ENCODE measurements at regions not wholly inside any gene's neighbourhood (a gene's known extent, or its start where the extent isn't known, plus 50 kb on each side); places are given as distances from the start of the nearest gene placed in this dataset.

GRCh38 chr11:69358398-69359020 is 64.6 kb downstream of the MYEOV start:
- no peak overlapping the region for H3K4me2 ChIP-seq
- H3K27ac ChIP-seq: no peak overlapping the region
- H3K27me3 ChIP-seq: no peaks in the 10 kb centered on the region
- no peak overlapping the region for H3K9ac ChIP-seq
- Mint-ChIP-seq H3K4me1 (no peaks in the 10 kb centered on the region), H3K27me3 (ENCODE audit: insufficient read depth, low read depth) (peaks cover 7% of the 10 kb centered on the region), H3K36me3 (no peaks in the 10 kb centered on the region), H3K27ac (peak overlapping the region; percentile 54), H3K4me3 (no peak overlapping the region), H3K9me3 (peaks cover 7% of the 10 kb centered on the region)
- no peak overlapping the region for H2AFZ ChIP-seq (replicated peaks)
- H3F3A ChIP-seq (ENCODE audit: low read depth): no peaks in the 10 kb centered on the region
- H3K9me3 ChIP-seq (ENCODE audit: low read depth): peaks cover 6% of the 10 kb centered on the region
- no peaks in the 10 kb centered on the region for H3K36me3 ChIP-seq
- no peaks in the 10 kb centered on the region for H3K79me2 ChIP-seq (ENCODE audit: low read depth)
- no peak for DNase-seq (ENCODE audit: low spot score)
- no peaks in the 10 kb centered on the region for H3K4me1 ChIP-seq
- H4K20me1 ChIP-seq (ENCODE audit: low read depth): no peaks in the 10 kb centered on the region
- no peak overlapping the region for H3K4me3 ChIP-seq
- TF ChIP-seq CTCF (IDR thresholded peaks at IDR 0.05) (no peak), EZH2phosphoT487 (IDR thresholded peaks at IDR 0.05) (no peak), EZH2 (IDR thresholded peaks at IDR 0.05) (no peak)

DNA sequence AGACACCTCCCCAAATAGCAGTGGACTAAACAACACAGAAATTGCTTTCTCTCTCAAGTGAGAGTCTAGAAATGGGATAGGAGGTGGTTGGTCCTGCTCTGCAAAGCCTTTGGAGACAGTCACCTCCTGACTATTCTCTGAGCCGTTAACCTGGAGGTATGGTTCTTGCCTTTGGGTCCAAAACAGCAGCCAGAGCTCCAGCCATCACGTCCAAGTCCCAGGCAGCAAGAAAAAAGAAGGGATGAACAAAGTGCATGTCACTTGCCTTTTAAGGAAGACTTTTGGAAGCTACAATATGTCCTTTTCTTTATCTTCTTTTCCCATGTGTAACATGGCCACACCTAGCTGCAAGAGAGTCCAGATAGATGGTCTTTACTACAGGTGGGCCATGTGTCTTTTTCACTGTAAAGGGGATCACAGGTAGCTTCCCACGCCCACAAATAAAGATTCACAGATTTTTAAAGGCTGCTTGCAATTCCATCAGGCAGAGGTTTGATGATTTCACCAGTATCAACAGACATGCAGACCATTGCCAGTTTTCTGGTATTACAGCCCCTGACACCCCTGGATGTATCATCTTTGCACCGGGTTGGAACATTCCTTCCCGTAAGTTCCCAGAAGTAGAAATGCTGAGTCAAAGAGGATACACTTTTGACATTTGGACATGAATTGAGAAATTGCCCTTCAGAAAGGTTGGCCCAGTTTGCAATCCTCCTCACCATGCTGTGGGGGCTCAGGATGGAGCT is 66.0 kb downstream of the MYEOV start:
- no peak for DNase-seq (ENCODE audit: low spot score)
- H3K9me3 ChIP-seq (ENCODE audit: low read depth): peaks cover 6% of the 10 kb centered on the region
- H3K79me2 ChIP-seq (ENCODE audit: low read depth): no peaks in the 10 kb centered on the region
- Mint-ChIP-seq H3K27me3 (ENCODE audit: insufficient read depth, low read depth) (peaks cover 4% of the 10 kb centered on the region), H3K36me3 (no peaks in the 10 kb centered on the region), H3K27ac (no peak overlapping the region), H3K9me3 (peaks cover 7% of the 10 kb centered on the region), H3K4me1 (no peaks in the 10 kb centered on the region), H3K4me3 (no peak overlapping the region)
- no peak overlapping the region for H3K4me2 ChIP-seq
- TF ChIP-seq EZH2 (IDR thresholded peaks at IDR 0.05): no peak
- no peak for TF ChIP-seq CTCF (IDR thresholded peaks at IDR 0.05)
- no peak for TF ChIP-seq EZH2phosphoT487 (IDR thresholded peaks at IDR 0.05)
- H3K9ac ChIP-seq: no peak overlapping the region
- no peaks in the 10 kb centered on the region for H4K20me1 ChIP-seq (ENCODE audit: low read depth)
- H2AFZ ChIP-seq (replicated peaks): no peak overlapping the region
- no peaks in the 10 kb centered on the region for H3K4me1 ChIP-seq
- no peaks in the 10 kb centered on the region for H3F3A ChIP-seq (ENCODE audit: low read depth)
- no peaks in the 10 kb centered on the region for H3K36me3 ChIP-seq
- no peaks in the 10 kb centered on the region for H3K27me3 ChIP-seq
- no peak overlapping the region for H3K27ac ChIP-seq
- H3K4me3 ChIP-seq: no peak overlapping the region

- Histone ChIP-seq H3K79me2 (ENCODE audit: low read depth) (no peaks in the 10 kb centered on the region), H3F3A (ENCODE audit: low read depth) (no peaks in the 10 kb centered on the region), H3K9ac (no peak overlapping the region), H2AFZ (replicated peaks) (no peak overlapping the region), H3K4me1 (no peaks in the 10 kb centered on the region), H3K4me2 (no peak overlapping the region), H3K27me3 (no peaks in the 10 kb centered on the region), H3K36me3 (no peaks in the 10 kb centered on the region), H4K20me1 (ENCODE audit: low read depth) (no peaks in the 10 kb centered on the region), H3K4me3 (no peak overlapping the region), H3K27ac (no peak overlapping the region), H3K9me3 (ENCODE audit: low read depth) (peaks cover 6% of the 10 kb centered on the region)
- H3K9me3 Mint-ChIP-seq: peaks cover 7% of the 10 kb centered on the region
- H3K4me1 Mint-ChIP-seq: no peaks in the 10 kb centered on the region
- H3K36me3 Mint-ChIP-seq: no peaks in the 10 kb centered on the region
- H3K4me3 Mint-ChIP-seq: no peak overlapping the region
- no peak for TF ChIP-seq EZH2 (IDR thresholded peaks at IDR 0.05)
- TF ChIP-seq CTCF (IDR thresholded peaks at IDR 0.05): no peak
- TF ChIP-seq EZH2phosphoT487 (IDR thresholded peaks at IDR 0.05): no peak
- no peak for DNase-seq (ENCODE audit: low spot score)
- no peak overlapping the region for H3K27ac Mint-ChIP-seq
- H3K27me3 Mint-ChIP-seq (ENCODE audit: insufficient read depth, low read depth): peaks cover 3% of the 10 kb centered on the region
Measured at GRCh38 chr11:69360606-69361005, 66.7 kb downstream of the MYEOV start.
